ENCODE measurements at regions not wholly inside any gene's neighbourhood (a gene's known extent, or its start where the extent isn't known, plus 50 kb on each side); places are given as distances from the start of the nearest gene placed in this dataset.
A peak's percentile ranks its signal among the peaks of the same experiment; 100 is the strongest.

DNA sequence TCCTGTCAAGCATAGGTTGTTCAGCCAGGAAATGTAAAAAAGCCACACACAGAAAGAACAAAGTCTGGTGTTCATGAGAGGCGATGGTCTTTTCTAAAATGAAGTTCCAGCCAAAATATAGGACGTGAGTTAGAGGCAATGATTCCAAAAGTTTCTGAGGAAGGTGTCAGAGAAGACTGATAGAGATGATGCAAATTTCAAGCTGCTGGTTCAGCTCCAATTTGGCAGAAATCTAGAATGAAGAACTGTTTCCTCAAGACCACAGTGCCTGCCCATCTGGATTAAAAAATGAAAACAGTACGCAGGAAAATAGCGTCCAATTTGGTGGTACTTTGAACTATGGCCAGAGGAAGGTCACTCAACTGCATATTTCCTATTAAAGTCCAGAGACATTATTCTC lies 672.9 kb downstream of the SQOR start:
- Histone ChIP-seq H3K27ac (ENCODE audit: low read length) (no peak overlapping the region), H2AFZ (ENCODE audit: low read length) (no peak overlapping the region), H3K9me2 (replicated peaks; ENCODE audit: insufficient read depth, low read length) (no peaks in the 10 kb centered on the region), H3K4me2 (ENCODE audit: low read depth, low read length) (no peak overlapping the region), H3K4me3 (ENCODE audit: low read length) (no peak overlapping the region), H3K36me3 (replicated peaks; ENCODE audit: insufficient read depth, low read length) (no peaks in the 10 kb centered on the region), H3K79me2 (ENCODE audit: low read length) (no peaks in the 10 kb centered on the region), H3K9ac (ENCODE audit: low read length) (no peak overlapping the region), H3K9me3 (replicated peaks; ENCODE audit: insufficient read depth, low read length) (no peaks in the 10 kb centered on the region), H3F3A (ENCODE audit: insufficient read depth, low read length) (no peaks in the 10 kb centered on the region), H3K27me3 (replicated peaks; ENCODE audit: insufficient read depth, low read length) (no peaks in the 10 kb centered on the region), H3K4me1 (ENCODE audit: low read length) (peaks cover 17% of the 10 kb centered on the region), H4K20me1 (ENCODE audit: insufficient read depth, low read length) (no peaks in the 10 kb centered on the region)
- no peak for DNase-seq
- TF ChIP-seq EZH2phosphoT487 (IDR thresholded peaks at IDR 0.05; ENCODE audit: low read length) = no peak
- no peak for TF ChIP-seq EZH2 (optimal IDR thresholded peaks at IDR 0.05; ENCODE audit: low read depth, low read length)
- TF ChIP-seq, protein P1, sequence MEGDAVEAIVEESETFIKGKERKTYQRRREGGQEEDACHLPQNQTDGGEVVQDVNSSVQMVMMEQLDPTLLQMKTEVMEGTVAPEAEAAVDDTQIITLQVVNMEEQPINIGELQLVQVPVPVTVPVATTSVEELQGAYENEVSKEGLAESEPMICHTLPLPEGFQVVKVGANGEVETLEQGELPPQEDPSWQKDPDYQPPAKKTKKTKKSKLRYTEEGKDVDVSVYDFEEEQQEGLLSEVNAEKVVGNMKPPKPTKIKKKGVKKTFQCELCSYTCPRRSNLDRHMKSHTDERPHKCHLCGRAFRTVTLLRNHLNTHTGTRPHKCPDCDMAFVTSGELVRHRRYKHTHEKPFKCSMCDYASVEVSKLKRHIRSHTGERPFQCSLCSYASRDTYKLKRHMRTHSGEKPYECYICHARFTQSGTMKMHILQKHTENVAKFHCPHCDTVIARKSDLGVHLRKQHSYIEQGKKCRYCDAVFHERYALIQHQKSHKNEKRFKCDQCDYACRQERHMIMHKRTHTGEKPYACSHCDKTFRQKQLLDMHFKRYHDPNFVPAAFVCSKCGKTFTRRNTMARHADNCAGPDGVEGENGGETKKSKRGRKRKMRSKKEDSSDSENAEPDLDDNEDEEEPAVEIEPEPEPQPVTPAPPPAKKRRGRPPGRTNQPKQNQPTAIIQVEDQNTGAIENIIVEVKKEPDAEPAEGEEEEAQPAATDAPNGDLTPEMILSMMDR (IDR thresholded peaks at IDR 0.05; ENCODE audit: low read length) = no peak

GRCh38 chr15:46309914-46310313 lies 675.1 kb downstream of the SQOR start:
- H3F3A ChIP-seq (ENCODE audit: insufficient read depth, low read length) = no peaks in the 10 kb centered on the region

DNA sequence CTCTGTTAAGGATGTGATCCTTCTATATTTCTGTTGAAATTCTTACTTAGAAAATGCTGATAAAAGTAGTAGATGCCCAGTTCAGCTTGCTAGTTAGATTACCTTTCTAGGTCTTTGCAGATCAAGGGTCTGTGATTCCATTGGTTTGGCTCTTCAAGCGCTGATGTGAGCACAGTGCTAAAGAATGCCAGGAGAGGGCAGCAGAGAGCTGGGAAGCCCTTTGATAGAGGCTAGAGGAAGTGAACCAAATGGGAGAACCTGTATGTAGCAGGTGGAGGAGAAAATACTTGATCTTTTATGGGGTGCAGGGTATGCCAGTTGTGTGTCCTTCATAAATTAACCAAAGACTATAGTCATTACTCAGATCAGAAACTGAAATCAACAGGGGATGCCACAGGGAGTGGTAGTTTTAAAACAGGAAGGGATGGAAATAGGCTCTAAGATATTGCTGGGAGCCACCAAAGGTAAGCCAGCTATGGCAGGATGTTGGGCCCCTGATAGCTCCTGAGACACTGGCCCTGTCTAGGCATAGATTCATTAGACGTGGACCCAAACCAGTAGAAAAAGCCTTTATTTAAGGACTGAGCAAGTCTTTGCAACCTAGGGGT lies 677.4 kb downstream of the SQOR start:
- TF ChIP-seq, protein P1 (IDR thresholded peaks at IDR 0.05; ENCODE audit: low read length) = peak; percentile 95
- TF ChIP-seq EZH2phosphoT487 (IDR thresholded peaks at IDR 0.05; ENCODE audit: low read length) = no peak
- Histone ChIP-seq H3K9me3 (replicated peaks; ENCODE audit: insufficient read depth, low read length) (no peaks in the 10 kb centered on the region), H4K20me1 (ENCODE audit: insufficient read depth, low read length) (no peaks in the 10 kb centered on the region), H3K9ac (ENCODE audit: low read length) (no peak overlapping the region), H3K4me3 (ENCODE audit: low read length) (no peak overlapping the region), H3K4me1 (ENCODE audit: low read length) (peaks cover 28% of the 10 kb centered on the region), H3K79me2 (ENCODE audit: low read length) (no peaks in the 10 kb centered on the region), H3K36me3 (replicated peaks; ENCODE audit: insufficient read depth, low read length) (no peaks in the 10 kb centered on the region), H3K27ac (ENCODE audit: low read length) (no peak overlapping the region), H3K9me2 (replicated peaks; ENCODE audit: insufficient read depth, low read length) (no peaks in the 10 kb centered on the region), H3K4me2 (ENCODE audit: low read depth, low read length) (no peak overlapping the region), H3K27me3 (replicated peaks; ENCODE audit: insufficient read depth, low read length) (no peaks in the 10 kb centered on the region), H2AFZ (ENCODE audit: low read length) (0 out of 2 replicates have a peak overlapping the region, but pooled peaks have one; percentile 10), H3F3A (ENCODE audit: insufficient read depth, low read length) (no peaks in the 10 kb centered on the region)
- peak; percentile 83 for DNase-seq

More at GRCh38 chr15:46309914-46310313, 675.1 kb downstream of the SQOR start:
- DNase-seq = no peak
- no peaks in the 10 kb centered on the region for H3K27me3 ChIP-seq (replicated peaks; ENCODE audit: insufficient read depth, low read length)
- no peak overlapping the region for H3K27ac ChIP-seq (ENCODE audit: low read length)
- no peaks in the 10 kb centered on the region for H4K20me1 ChIP-seq (ENCODE audit: insufficient read depth, low read length)
- H3K9ac ChIP-seq (ENCODE audit: low read length) = no peak overlapping the region
- H2AFZ ChIP-seq (ENCODE audit: low read length) = peak overlapping the region; percentile 23; the same call in 1 of the 2 replicates
- H3K4me2 ChIP-seq (ENCODE audit: low read depth, low read length) = no peak overlapping the region
- no peaks in the 10 kb centered on the region for H3K9me2 ChIP-seq (replicated peaks; ENCODE audit: insufficient read depth, low read length)
- H3K79me2 ChIP-seq (ENCODE audit: low read length) = no peaks in the 10 kb centered on the region
- H3K4me1 ChIP-seq (ENCODE audit: low read length) = peaks cover 23% of the 10 kb centered on the region
- H3K4me3 ChIP-seq (ENCODE audit: low read length) = no peak overlapping the region
- no peaks in the 10 kb centered on the region for H3K36me3 ChIP-seq (replicated peaks; ENCODE audit: insufficient read depth, low read length)
- TF ChIP-seq EZH2phosphoT487 (IDR thresholded peaks at IDR 0.05; ENCODE audit: low read length) (no peak), EZH2 (optimal IDR thresholded peaks at IDR 0.05; ENCODE audit: low read depth, low read length) (no peak)
- TF ChIP-seq, protein P1 (IDR thresholded peaks at IDR 0.05; ENCODE audit: low read length) = peak; percentile 30
- no peaks in the 10 kb centered on the region for H3K9me3 ChIP-seq (replicated peaks; ENCODE audit: insufficient read depth, low read length)

All from MM.1S (cell line).